DMS53 treated with DMSO at 0.1 percent for 48 hours (cell line): ENCODE measurements at regions not wholly inside any gene's neighbourhood (a gene's known extent, or its start where the extent isn't known, plus 50 kb on each side); places are given as distances from the start of the nearest gene placed in this dataset.
A peak's percentile ranks its signal among the peaks of the same experiment; 100 is the strongest.
"Not testable (repeated sequence)": the region's sequence is repeated elsewhere in the genome, so short reads cannot be mapped to it uniquely, and the experiment has no call there.

Source experiments
- DNase-seq: peaks from one replicate; lab custom pipeline; 2025; ENCODE audit not compliant: unreplicated experiment; lab: John Stamatoyannopoulos, UW

- no peak for DNase-seq
Measured at GRCh38 chr20:30811885-30812671, 445.4 kb upstream of the DEFB115 start.

GRCh38 chr20:30812739-30813411 lies 444.6 kb upstream of the DEFB115 start:
- no peak for DNase-seq

- not testable (repeated sequence) for DNase-seq
Measured at GRCh38 chr20:30813412-30814311, 443.8 kb upstream of the DEFB115 start.

DNA sequence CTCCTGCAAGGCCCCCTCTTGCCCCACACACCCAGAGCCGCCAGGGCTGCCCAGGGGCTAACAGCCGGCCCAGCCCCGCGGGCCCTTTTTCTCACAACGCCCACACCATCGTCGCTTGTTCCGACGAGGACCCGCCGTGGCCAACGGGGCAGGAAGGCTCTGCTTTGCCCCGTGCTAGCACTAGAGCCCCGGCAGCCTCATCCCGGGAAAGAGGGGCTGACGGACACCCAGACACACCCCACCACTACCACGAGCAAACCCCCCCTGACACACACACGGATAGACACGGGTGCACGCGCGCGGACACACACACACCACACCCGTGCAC lies 443.2 kb upstream of the DEFB115 start:
- DNase-seq = not testable (repeated sequence)

DNA sequence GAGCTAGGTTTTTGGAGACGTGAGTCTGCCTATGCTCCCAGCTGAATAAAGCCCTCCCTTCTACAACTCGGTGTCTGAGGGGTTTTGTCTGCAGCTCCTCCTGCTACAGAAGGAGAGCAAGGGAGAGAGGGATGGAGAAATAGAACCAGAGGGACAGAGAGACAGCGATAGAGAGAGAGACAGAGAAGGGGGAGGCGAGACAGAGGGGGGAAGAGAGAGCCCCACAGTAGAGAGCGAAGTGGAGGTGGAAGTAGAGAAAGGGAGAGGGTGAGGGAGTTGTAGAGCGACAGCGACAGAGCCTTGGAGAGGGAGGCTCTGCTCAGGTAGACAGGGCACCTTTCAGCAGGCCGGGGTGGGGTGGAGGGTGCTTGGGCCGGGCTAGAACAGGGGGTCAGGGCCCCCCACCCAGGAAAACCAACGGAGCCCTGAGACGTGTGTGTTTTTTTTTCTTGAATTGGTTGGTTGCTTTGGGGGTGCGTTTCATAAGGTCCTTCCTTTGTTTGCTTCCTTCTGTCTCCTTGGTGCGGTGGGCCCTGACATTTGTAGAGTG lies 442.4 kb upstream of the DEFB115 start:
- DNase-seq = not testable (repeated sequence)

GRCh38 chr20:30815577-30816181 lies 441.8 kb upstream of the DEFB115 start:
- no peak for DNase-seq

- peak; percentile 38 for DNase-seq
Measured at GRCh38 chr20:30816182-30816645, 441.2 kb upstream of the DEFB115 start.

DNA sequence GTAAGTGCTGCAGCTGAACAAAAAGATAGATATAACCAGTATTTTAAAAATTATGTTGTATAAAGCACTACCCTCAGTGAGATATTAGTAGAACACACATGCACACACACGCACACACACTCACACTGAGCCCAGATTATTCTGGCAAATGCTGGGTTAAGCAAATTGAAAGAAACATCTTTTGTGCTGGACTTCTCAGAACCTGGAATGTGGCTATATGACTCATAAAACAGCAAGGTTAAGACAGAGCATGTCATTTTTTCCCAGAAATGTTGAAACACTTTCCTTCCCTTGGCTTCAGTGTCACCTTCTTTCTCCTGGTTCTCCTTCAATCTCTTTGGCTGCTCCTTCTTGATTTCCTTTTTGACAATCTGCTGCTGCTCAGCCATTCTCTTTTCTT lies 435.8 kb upstream of the DEFB115 start:
- not testable (repeated sequence) for DNase-seq

DNA sequence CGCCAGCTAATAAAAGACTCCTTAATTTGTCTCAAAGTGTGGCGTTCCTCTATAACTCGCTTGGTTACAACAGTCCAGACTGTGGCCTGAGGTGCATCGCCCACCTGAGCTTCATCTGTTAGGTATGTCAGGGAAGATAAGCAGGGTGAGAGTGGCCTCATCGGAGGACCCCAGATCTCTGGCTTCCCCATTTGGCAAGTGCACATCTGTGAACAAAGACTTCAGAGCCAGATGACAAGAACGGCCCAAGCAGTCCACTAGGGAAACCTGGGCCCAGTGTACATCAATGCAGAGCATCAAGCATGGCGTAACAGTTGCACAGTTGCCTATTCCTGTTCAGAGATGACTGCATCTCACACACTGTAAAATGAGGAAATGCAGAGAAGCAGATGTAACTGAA lies 432.8 kb upstream of the DEFB115 start:
- DNase-seq = not testable (repeated sequence)

DNA sequence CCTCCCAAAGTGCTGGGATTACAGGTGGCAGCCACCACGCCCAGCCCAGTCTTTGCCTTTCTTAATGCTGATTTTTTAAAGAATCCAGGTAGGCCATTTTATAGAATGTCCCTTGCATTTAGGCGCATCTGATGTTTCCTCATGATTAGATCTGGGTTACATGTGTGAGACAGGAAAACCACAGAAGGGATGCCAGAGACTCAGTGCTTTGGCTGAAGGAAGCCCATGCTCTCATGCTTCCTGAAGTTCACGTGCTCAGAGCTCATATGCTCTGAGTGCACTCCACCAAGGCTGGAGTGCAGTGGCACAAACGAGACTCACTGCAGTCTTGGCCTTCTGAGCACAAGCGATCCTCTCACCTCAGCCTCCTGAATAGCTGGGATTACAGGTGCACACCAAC lies 411.5 kb upstream of the DEFB115 start:
- DNase-seq = not testable (repeated sequence)

DNA sequence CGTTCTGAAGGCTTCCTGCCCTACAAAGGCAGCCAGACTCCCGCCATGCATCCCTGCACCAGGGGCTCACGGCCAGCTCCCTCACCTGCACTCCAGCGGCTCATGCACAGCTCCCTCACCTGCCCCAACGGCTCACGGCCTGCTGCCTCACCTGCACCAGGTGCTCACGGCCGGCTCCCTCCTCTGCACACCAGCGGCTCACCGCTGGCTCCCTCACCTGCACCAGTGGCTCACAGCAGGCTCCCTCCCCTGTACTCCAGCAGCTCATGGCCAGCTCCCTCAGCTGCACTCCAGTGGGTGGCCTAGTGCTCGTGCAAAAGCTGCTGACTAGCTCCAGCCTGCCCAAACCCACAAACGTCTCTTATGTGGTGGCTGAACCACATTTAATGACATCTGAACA lies 389.2 kb upstream of the DEFB115 start:
- not testable (repeated sequence) for DNase-seq

GRCh38 chr20:30871127-30871526 lies 386.3 kb upstream of the DEFB115 start:
- DNase-seq = not testable (repeated sequence)

GRCh38 chr20:30872252-30872651 lies 385.2 kb upstream of the DEFB115 start:
- DNase-seq = not testable (repeated sequence)

DNA sequence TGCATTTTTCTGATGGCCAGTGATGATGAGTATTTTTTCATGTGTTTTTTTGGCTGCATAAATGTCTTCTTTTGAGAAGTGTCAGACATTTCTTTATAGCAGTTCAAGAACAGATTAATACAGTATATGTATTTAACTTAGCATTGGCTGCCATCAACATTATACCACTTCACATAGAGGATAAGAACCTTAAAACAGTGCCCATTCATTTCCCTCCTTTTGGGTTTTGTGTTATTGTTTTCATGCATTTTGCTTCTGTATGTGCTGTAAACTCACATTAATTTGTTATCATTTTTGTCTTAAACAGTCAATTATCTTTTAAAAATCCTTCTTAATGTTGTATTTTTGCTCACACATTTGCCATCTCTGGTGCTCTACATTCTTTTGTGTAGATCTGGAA lies 381.6 kb upstream of the DEFB115 start:
- DNase-seq = not testable (repeated sequence)

- not testable (repeated sequence) for DNase-seq
Measured at GRCh38 chr20:30891400-30891799, 366.1 kb upstream of the DEFB115 start.

GRCh38 chr20:30892541-30893345 lies 364.7 kb upstream of the DEFB115 start:
- no peak for DNase-seq

DNA sequence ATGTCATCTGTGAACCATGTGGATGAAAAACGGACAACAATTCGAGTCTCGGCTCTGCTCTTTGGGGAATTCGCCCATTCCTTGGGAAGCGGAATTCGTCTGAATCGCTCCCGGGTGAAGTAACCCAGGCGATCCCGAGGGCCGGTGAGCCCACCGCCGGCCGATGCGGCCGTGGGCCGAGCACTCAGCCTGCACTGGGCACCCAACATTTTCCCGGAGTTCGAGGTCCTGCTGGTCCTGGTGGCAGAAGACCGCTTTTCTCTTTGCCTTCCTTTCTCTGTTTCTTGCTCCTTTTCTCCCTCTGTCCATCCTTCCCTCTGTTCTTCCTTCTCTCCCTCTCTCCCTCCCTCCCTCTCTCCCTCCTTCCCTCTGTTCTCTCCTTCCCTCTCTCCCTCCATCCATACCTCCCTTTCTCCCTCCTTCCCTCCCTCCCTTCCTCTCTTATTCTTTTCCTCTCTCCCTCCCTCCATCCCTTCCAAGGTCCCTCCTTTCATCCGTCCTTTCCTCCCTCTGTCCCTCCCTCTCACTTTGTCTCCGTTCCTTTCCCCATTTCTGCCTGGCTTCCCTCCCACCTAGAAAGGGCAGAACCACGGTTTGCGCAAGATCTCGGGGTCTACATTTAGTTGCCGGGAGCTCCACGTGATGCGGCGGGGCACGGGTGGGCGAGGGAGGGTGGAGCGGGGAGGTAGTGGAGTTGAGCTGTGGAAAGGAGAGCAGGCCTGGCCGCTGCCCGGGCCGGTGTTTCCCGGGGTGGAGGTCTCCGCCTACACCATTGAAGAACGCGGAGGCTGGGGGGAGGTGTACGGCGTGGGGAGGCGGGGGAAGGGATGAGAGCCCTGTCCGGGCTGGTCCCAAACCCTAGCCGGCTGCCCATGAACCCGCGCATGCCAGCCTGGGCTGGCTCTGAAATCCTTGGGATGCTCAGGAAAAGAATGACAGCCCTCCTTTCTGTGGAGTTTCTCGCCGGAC lies 363.8 kb upstream of the DEFB115 start:
- DNase-seq = not testable (repeated sequence)

GRCh38 chr20:30894707-30895353 lies 362.6 kb upstream of the DEFB115 start:
- not testable (repeated sequence) for DNase-seq
